IPS DF 6.9 (cell line): ENCODE measurements at regions not wholly inside any gene's neighbourhood (a gene's known extent, or its start where the extent isn't known, plus 50 kb on each side); places are given as distances from the start of the nearest gene placed in this dataset.

ENCODE experiments used
- DNase-seq: peaks from one replicate; pipeline ENCODE4 v3.0.0-alpha.2; 2013; ENCODE audit warnings: low read depth, low spot score
- H3K27ac ChIP-seq: one replicate; pipeline ENCODE4 v1.5.1; 2013; ENCODE audit warnings: low read length, control low read depth
- H3K27me3 ChIP-seq: 2 replicates; pipeline ENCODE4 v1.6.1; 2013; ENCODE audit warnings: mild to moderate bottlenecking, low read length; ENCODE audit not compliant: control insufficient read depth, insufficient read depth
- H3K36me3 ChIP-seq: 2 replicates; pipeline ENCODE4 v1.6.1; 2013; ENCODE audit warnings: low read length; ENCODE audit not compliant: control insufficient read depth, insufficient read depth
- H3K4me1 ChIP-seq: 2 replicates; pipeline ENCODE4 v1.6.1; 2013; ENCODE audit warnings: low read length; ENCODE audit not compliant: control insufficient read depth, insufficient read depth
- H3K4me3 ChIP-seq: 2 replicates; pipeline ENCODE4 v1.5.1; 2013; ENCODE audit warnings: mild to moderate bottlenecking, low read length
- H3K9me3 ChIP-seq: 2 replicates; pipeline ENCODE4 v1.6.1; 2013; ENCODE audit warnings: low read length, inconsistent platforms; ENCODE audit not compliant: control insufficient read depth, insufficient read depth
- WGBS: extraction: QIAGEN DNeasy Blood & Tissue Kit; methylation state at CpG from one replicate; pipeline ENCODE4 v1.1.7; 2013; ENCODE audit warnings: mixed read lengths, missing lambda C conversion rate; ENCODE audit not compliant: insufficient read length, insufficient coverage; 5-methylcytosine and 5-hydroxymethylcytosine counted together

DNA sequence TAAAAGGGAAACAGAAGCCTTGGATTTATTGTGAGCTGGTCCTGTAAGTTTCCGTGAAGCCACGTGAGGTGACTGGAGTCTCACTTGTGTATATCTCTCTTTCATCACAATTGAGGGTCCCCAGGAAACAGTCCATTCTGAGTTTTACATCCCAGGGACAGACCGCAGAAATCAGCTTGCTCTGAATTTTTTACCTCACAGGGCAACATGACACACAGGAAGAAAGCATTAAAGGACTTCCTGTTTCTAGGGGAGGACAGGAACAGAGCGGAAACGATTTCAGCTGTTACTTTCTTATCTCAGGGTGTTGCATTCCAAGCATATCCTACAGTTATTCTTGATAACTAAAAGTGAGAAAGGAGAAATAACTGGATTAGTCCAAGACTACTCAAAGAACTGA lies 553.5 kb downstream of the TRAM1L1 start:
- no peak for DNase-seq
- Histone ChIP-seq H3K4me1 (no peaks in the 10 kb centered on the region), H3K27ac (no peak overlapping the region)

DNA sequence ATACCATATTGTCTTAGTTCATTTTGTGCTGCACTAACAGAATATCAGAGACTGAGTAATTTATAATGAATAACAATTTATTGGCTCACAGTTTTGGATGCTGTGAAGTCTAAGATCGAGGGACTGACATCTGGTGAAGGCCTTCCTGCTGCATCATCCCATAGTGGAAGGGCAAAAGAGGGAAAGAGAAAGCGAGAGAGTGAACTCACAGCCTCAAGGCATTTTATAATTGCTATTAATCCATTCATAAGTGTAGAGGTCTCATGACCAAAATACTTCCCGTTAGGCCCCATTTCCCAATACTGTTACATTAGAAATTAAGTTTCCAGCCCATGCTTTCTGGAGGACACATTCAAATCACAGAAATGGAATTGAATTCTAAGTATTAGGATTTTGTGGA lies 554.4 kb downstream of the TRAM1L1 start:
- H3K4me3 ChIP-seq: no peak overlapping the region
- H3K9me3 ChIP-seq: no peaks in the 10 kb centered on the region
- DNase-seq: no peak
- H3K27ac ChIP-seq: no peak overlapping the region
- H3K36me3 ChIP-seq: no peaks in the 10 kb centered on the region
- no peaks in the 10 kb centered on the region for H3K4me1 ChIP-seq
- no peaks in the 10 kb centered on the region for H3K27me3 ChIP-seq
- no CpG with 5 or more reads among the region's 3 CpGs for WGBS

More for the DNA sequence above, 553.5 kb downstream of the TRAM1L1 start:
- H3K36me3 ChIP-seq: no peaks in the 10 kb centered on the region
- no peaks in the 10 kb centered on the region for H3K9me3 ChIP-seq
- H3K27me3 ChIP-seq: no peaks in the 10 kb centered on the region
- no peak overlapping the region for H3K4me3 ChIP-seq
- no CpG with 5 or more reads among the region's 5 CpGs for WGBS

DNA sequence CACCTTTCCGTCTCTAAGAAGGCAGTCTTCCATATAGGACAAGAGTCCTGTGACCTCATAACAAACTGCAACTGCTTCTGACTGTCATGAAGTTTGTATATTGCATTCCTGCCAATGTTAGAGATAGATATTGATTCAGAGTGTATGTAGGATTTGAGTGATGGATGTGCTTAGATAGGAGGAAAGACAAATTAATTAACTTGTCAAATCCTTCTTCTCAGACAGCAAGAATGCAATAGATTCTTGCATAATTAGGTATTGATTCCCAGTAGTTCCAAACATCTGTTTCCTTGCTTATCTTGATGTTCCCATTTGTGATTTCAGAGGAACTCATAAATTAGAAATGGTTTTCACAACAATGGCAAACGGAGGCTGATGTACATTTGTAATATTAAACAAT lies 555.3 kb downstream of the TRAM1L1 start:
- Histone ChIP-seq H3K36me3 (no peaks in the 10 kb centered on the region), H3K27ac (no peak overlapping the region), H3K4me1 (no peaks in the 10 kb centered on the region), H3K9me3 (no peaks in the 10 kb centered on the region), H3K4me3 (no peak overlapping the region), H3K27me3 (no peaks in the 10 kb centered on the region)
- WGBS: no CpG with 5 or more reads among the region's 2 CpGs
- no peak for DNase-seq

DNA sequence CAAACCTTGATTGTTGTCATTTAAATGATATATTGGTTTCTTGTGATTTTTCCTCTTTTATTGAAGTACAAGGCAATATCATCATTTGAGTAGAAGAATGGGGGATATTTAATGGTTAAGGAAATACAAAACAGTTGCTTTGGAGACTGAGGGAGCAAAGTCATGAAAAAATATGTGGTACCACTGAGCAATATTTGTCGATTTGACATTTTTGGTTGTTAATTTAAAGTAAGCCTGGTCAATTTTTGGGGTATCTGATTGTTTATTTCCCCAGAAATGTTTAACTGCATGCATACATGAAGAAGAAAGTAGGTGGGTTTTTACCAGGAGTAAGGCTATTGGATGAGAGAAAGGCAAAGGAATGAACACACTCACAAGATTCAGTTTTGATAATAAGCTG lies 556.2 kb downstream of the TRAM1L1 start:
- Histone ChIP-seq H3K27ac (no peak overlapping the region), H3K36me3 (no peaks in the 10 kb centered on the region), H3K4me1 (no peaks in the 10 kb centered on the region), H3K4me3 (no peak overlapping the region), H3K9me3 (no peaks in the 10 kb centered on the region), H3K27me3 (no peaks in the 10 kb centered on the region)
- no peak for DNase-seq
- WGBS: no CpG with 5 or more reads among the region's 1 CpG

DNA sequence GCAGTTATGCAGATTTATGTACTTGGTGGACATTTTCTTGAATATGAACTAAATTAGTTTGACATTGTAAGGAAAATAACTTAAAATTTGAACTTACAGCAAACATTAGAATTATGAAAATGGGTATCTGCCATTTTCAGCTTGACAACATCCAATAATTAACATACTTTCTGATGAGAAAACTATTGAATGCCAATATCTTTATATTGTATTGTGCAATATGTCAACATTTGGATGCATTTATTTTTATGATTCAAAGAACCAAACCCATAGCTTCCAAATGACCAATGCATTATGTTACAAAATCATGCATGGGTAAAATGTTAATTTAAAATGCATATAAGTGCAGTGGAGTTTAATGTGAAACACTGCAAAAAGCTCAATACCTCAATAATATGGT lies 562.5 kb downstream of the TRAM1L1 start:
- Histone ChIP-seq H3K36me3 (no peaks in the 10 kb centered on the region), H3K27me3 (no peaks in the 10 kb centered on the region), H3K27ac (no peak overlapping the region), H3K9me3 (no peaks in the 10 kb centered on the region), H3K4me3 (no peak overlapping the region), H3K4me1 (no peaks in the 10 kb centered on the region)
- DNase-seq: no peak

DNA sequence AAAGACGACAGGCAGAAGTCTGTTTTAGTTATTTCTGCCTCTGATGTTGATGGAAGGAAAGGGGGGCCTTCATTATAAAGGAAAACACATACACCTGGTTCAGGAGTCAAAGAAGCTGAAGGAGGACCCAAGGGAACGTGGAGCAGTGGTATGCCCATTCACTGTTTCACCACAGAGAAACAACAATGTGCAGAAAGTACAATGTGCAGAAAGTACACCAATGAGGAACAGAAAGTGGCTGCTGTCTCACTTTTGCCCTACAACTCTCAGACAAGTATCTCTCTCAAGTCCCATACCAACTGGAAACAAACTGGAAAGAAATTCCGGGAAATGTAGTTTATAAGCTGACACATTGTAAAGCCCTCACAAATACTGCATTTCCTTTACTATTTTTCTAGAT lies 564.5 kb downstream of the TRAM1L1 start:
- H3K27me3 ChIP-seq: no peaks in the 10 kb centered on the region
- no peak overlapping the region for H3K27ac ChIP-seq
- WGBS: no CpG with 5 or more reads among the region's 3 CpGs

DNA sequence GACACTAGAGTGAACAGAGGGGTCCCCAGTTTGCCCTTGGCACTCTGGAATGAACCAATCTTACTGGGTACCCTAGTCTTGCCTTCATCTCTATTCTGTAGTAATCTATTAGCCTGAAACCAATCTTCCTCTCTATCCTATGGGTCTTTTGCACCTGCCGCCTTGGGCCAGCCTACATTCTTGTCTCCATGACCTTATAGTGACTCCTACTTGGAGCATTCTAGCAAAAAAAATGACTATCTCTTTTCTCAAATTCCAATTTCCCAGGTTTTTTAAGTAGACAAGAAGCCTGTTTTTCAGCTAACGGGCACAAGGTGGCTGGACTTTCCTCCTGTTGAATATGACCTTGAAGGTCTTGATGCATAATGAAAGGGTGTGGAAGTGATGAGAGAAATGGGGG lies 568.7 kb downstream of the TRAM1L1 start:
- Histone ChIP-seq H3K27ac (no peak overlapping the region), H3K4me1 (no peaks in the 10 kb centered on the region), H3K36me3 (no peaks in the 10 kb centered on the region), H3K9me3 (no peaks in the 10 kb centered on the region), H3K4me3 (no peak overlapping the region), H3K27me3 (no peaks in the 10 kb centered on the region)
- WGBS: no CpG with 5 or more reads among the region's 2 CpGs
- DNase-seq: no peak

More for the DNA sequence above, 564.5 kb downstream of the TRAM1L1 start:
- Histone ChIP-seq H3K9me3 (no peaks in the 10 kb centered on the region), H3K4me1 (no peaks in the 10 kb centered on the region), H3K4me3 (no peak overlapping the region), H3K36me3 (no peaks in the 10 kb centered on the region)
- no peak for DNase-seq

DNA sequence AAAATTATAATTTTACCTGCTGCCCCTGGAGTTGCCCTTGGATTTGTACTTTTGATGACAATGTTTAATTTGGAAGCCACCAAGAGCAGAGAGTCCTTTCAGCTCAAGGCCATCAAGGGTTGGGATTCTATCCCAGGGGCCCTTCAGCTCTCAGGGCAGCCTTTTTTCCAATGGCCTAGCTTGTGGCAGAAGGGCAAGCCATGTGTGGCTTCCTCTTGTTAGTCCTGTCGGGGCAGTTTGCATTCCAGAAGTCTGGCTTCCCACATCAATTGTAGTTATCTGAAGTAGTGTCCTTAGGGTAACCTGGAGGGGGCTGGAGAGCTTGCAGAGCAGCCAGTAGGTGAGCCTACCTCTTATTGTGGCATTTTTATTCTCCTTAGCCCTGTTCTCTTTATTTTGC lies 569.4 kb downstream of the TRAM1L1 start:
- DNase-seq: no peak
- WGBS: no CpG with 5 or more reads among the region's 1 CpG
- Histone ChIP-seq H3K9me3 (no peaks in the 10 kb centered on the region), H3K4me1 (no peaks in the 10 kb centered on the region), H3K4me3 (no peak overlapping the region), H3K36me3 (no peaks in the 10 kb centered on the region), H3K27me3 (no peaks in the 10 kb centered on the region), H3K27ac (no peak overlapping the region)

DNA sequence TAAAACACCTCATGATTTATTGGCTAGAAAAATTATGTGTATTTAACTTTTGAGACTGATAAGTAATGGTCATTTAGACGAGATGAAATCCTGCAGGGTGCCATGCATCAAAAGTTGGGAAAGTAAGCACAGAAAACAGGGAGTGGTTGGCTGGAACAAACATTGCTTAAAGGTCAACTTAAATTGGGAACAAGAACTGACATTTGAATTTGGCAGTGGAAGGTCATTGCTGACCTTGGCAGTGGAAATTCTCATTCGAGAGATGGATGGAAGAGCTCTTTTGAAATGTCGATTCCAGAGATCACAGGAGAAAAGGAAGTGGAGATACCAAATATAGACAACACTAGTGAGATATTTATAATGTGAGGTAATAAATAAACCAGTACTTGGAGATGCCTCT lies 572.8 kb downstream of the TRAM1L1 start:
- Histone ChIP-seq H3K36me3 (no peaks in the 10 kb centered on the region), H3K27ac (no peak overlapping the region), H3K4me1 (no peaks in the 10 kb centered on the region), H3K27me3 (no peaks in the 10 kb centered on the region), H3K4me3 (no peak overlapping the region), H3K9me3 (no peaks in the 10 kb centered on the region)
- WGBS: no CpG with 5 or more reads among the region's 3 CpGs
- DNase-seq: no peak

DNA sequence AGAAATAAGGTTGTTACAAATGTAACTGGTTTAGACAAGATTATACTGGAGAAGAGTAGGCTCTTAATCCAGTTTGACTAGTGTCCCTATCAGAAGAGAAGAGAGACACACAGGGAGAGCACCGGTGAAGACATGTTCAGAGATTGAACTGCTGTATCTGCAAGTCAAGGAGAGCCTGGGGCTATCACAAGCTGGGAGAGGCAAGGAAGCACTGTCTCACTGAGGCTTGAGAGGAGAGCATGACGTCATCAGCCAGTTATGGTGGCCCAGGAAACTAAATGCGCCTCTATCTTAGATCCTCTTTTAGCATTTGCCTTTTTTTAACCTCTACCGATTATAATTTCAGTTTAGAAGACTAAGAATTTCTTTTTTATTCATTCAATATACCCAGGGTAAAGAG lies 583.4 kb downstream of the TRAM1L1 start:
- DNase-seq: no peak
- H3K36me3 ChIP-seq: no peaks in the 10 kb centered on the region
- H3K9me3 ChIP-seq: no peaks in the 10 kb centered on the region
- no peaks in the 10 kb centered on the region for H3K4me1 ChIP-seq
- H3K27me3 ChIP-seq: no peaks in the 10 kb centered on the region
- H3K27ac ChIP-seq: no peak overlapping the region
- no CpG with 5 or more reads among the region's 4 CpGs for WGBS
- no peak overlapping the region for H3K4me3 ChIP-seq

DNA sequence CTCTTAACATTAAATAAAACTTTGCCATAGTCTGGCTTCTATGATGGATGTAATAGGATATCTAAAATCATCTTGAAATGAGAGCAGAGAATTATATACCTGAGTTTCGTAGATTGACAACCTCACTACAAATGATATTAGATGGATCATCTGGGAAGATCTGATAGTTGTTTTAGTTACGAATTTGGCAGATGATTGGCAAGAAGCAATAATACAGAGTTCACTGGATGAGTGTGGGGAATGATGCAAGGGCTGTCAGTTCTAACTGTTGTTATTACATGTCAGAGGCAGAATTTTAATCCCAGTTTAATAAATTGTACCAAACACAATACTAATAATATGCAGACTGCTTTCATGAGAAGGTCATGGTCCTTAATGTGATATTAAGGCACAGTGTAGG lies 585.2 kb downstream of the TRAM1L1 start:
- Histone ChIP-seq H3K4me3 (no peak overlapping the region), H3K4me1 (no peaks in the 10 kb centered on the region), H3K27me3 (no peaks in the 10 kb centered on the region), H3K36me3 (no peaks in the 10 kb centered on the region), H3K27ac (no peak overlapping the region), H3K9me3 (no peaks in the 10 kb centered on the region)
- WGBS: no CpG with 5 or more reads among the region's 2 CpGs
- DNase-seq: no peak
